ENCODE measurements at regions not wholly inside any gene's neighbourhood (a gene's known extent, or its start where the extent isn't known, plus 50 kb on each side); places are given as distances from the start of the nearest gene placed in this dataset.
A peak's percentile ranks its signal among the peaks of the same experiment; 100 is the strongest.
"Not testable (repeated sequence)": the region's sequence is repeated elsewhere in the genome, so short reads cannot be mapped to it uniquely, and the experiment has no call there.

DNA sequence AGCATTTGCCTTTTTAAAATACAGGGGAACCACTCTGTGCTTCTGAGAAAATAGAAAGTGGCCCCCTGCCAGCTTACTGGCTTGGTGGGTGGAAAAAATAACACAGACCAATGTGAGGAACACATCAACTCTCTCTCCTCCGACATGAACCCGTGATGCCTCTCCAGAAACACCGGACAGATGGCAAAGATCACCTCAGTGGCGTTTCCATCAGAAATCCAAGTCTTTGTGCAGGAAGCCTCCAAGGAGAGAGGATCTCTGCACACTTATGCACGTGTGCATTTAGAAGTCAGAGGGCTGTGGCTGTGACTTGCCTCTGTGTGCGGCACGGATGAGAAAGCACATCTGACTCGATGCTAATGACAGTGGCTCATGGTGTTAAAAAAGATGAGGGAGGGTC lies 112.3 kb upstream of the KLF12 start:
- H3K27me3 Mint-ChIP-seq (ENCODE audit: insufficient read depth): peaks cover 2% of the 10 kb centered on the region
- H3K36me3 Mint-ChIP-seq (ENCODE audit: low read depth): peaks cover 12% of the 10 kb centered on the region
- no peak overlapping the region for H3K4me3 Mint-ChIP-seq
- no peak for DNase-seq (ENCODE audit: low spot score)
- intact Hi-C loops (cut with micrococcal nuclease): no loop called here
- H3K27ac Mint-ChIP-seq: no peak overlapping the region
- H3K9me3 Mint-ChIP-seq: peaks cover 30% of the 10 kb centered on the region
- peaks cover 32% of the 10 kb centered on the region for H3K4me1 Mint-ChIP-seq (ENCODE audit: low read depth)

GRCh38 chr13:74243637-74244526 lies 109.7 kb upstream of the KLF12 start:
- peaks cover 2% of the 10 kb centered on the region for H3K27me3 Mint-ChIP-seq (ENCODE audit: insufficient read depth)
- DNase-seq (ENCODE audit: low spot score): no peak
- H3K4me1 Mint-ChIP-seq (ENCODE audit: low read depth): peaks cover 32% of the 10 kb centered on the region
- H3K27ac Mint-ChIP-seq: peak overlapping the region; percentile 82
- H3K36me3 Mint-ChIP-seq (ENCODE audit: low read depth): peaks cover 12% of the 10 kb centered on the region
- peaks cover 26% of the 10 kb centered on the region for H3K9me3 Mint-ChIP-seq
- H3K4me3 Mint-ChIP-seq: peak overlapping the region; percentile 60
- intact Hi-C loops (cut with micrococcal nuclease): loop anchor here (1.0 to 5.0 kb wide), 9 partner anchors 8 to 1246 kb away; no protein-coding TSS in a partner anchor

DNA sequence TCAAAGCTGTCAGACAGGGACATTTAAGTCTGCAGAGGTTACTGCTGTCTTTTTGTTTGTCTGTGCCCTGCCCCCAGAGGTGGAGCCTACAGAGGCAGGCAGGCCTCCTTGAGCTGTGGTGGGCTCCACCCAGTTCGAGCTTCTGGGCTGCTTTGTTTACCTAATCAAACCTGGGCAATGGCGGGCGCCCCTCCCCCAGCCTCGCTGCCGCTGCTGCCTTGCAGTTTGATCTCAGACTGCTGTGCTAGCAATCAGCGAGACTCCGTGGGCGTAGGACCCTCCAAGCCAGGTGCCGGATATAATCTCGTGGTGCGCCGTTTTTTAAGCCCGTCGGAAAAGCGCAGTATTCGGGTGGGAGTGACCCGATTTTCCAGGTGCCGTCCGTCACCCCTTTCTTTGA lies 107.1 kb upstream of the KLF12 start:
- not testable (repeated sequence) for H3K27me3 Mint-ChIP-seq (ENCODE audit: insufficient read depth); DNase-seq (ENCODE audit: low spot score); H3K27ac Mint-ChIP-seq; H3K4me3 Mint-ChIP-seq; H3K36me3 Mint-ChIP-seq (ENCODE audit: low read depth)
- peaks cover 22% of the 10 kb centered on the region for H3K9me3 Mint-ChIP-seq
- H3K4me1 Mint-ChIP-seq (ENCODE audit: low read depth): peaks cover 32% of the 10 kb centered on the region
- intact Hi-C loops (cut with micrococcal nuclease): loop anchor here (5.0 kb wide), 3 partner anchors 179 to 1086 kb away; no protein-coding TSS in a partner anchor

DNA sequence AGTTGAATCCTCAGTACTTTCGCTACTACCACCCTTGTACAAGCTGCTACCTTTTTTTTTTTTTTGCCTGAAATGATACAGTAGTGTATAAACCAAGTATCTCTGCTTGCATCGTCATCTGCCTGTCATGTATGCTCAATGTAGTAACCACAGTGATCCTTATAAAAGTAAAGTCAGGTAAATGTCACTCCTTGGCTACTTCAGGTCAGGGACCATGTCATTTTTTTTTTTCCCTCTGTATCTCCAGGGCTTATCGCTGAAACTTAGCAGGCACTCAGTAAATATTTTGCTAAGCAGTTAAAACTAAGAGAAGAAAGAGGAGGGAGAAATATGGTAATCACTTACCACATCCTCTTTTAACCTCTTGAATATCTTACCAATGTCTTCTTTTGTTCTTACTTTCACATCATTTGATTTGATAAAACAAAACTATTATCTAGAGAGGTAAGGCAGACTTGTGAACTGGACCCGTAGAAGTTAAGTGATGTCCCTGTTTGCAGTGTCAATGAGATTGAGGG lies 96.8 kb upstream of the KLF12 start:
- DNase-seq (ENCODE audit: low spot score): no peak
- intact Hi-C loops (cut with micrococcal nuclease): loop anchor here (1.0 to 5.0 kb wide), 2 partner anchors 12 to 464 kb away; no protein-coding TSS in a partner anchor
- peak overlapping the region; percentile 31 for H3K4me3 Mint-ChIP-seq
- H3K27ac Mint-ChIP-seq: peak overlapping the region; percentile 45
- no peaks in the 10 kb centered on the region for H3K27me3 Mint-ChIP-seq (ENCODE audit: insufficient read depth)
- peaks cover 20% of the 10 kb centered on the region for H3K9me3 Mint-ChIP-seq
- peaks cover 21% of the 10 kb centered on the region for H3K4me1 Mint-ChIP-seq (ENCODE audit: low read depth)
- peaks cover 6% of the 10 kb centered on the region for H3K36me3 Mint-ChIP-seq (ENCODE audit: low read depth)

DNA sequence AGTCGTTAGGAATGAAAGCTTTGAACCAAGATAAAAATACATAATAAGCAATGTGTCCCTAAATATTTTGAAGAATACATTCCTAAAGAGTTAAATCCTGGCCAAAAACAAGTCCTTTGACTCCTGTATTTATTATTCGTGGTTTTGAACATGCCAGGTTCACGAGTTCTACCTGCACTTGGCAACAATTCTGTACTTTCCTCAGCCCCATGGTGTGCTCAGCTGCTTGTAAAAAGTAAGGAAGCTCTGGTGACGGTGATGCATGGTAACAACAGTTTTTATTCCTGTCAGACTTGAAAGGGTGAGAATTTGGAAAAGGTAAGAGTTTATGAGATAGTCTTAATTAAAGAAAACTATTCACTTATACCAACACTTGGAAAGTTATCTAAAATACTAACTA lies 95.0 kb upstream of the KLF12 start:
- Mint-ChIP-seq H3K4me1 (ENCODE audit: low read depth) (peaks cover 21% of the 10 kb centered on the region), H3K27ac (no peak overlapping the region), H3K36me3 (ENCODE audit: low read depth) (peaks cover 6% of the 10 kb centered on the region), H3K9me3 (peaks cover 20% of the 10 kb centered on the region), H3K4me3 (no peak overlapping the region), H3K27me3 (ENCODE audit: insufficient read depth) (no peaks in the 10 kb centered on the region)
- no peak for DNase-seq (ENCODE audit: low spot score)
- intact Hi-C loops (cut with micrococcal nuclease): no loop called here

DNA sequence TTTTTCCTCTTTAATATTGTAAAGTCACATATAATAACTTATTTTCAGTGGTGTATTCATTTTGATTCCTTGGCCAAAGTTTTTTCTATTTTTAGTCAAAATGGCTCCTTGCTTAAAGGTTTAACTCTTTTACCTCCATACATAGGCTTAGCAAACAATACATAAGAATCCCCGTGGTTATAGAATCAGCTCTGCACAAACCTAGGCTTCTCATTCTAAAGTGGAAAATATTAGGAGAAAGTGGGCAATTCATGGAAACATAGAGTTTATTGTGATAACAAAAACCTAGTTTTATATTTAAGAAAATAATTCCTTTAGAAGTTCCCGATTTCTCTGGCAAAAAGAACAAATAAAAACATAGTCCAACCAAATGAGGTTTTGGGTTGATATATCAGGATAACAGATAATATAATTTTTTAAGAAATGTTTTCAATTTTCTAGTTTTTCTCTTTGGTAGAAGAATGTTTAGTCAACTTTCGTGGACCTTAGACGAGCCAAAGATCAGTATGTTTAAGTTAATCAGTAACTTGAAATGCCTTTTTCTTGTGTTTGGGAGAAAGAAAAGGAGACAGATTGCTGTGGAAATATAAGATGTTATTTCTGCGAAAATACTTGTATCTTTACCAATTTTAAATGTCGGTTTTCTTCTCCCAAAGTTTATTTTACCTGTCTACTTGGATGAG lies 93.4 kb upstream of the KLF12 start:
- H3K27me3 Mint-ChIP-seq (ENCODE audit: insufficient read depth): no peaks in the 10 kb centered on the region
- H3K4me1 Mint-ChIP-seq (ENCODE audit: low read depth): peaks cover 21% of the 10 kb centered on the region
- peaks cover 20% of the 10 kb centered on the region for H3K9me3 Mint-ChIP-seq
- intact Hi-C loops (cut with micrococcal nuclease): no loop called here
- no peak for DNase-seq (ENCODE audit: low spot score)
- H3K27ac Mint-ChIP-seq: no peak overlapping the region
- no peak overlapping the region for H3K4me3 Mint-ChIP-seq
- peaks cover 6% of the 10 kb centered on the region for H3K36me3 Mint-ChIP-seq (ENCODE audit: low read depth)

- no peak overlapping the region for H3K27ac Mint-ChIP-seq
- H3K4me1 Mint-ChIP-seq (ENCODE audit: low read depth): peaks cover 15% of the 10 kb centered on the region
- intact Hi-C loops (cut with micrococcal nuclease): no loop called here
- DNase-seq (ENCODE audit: low spot score): no peak
- H3K9me3 Mint-ChIP-seq: peaks cover 20% of the 10 kb centered on the region
- H3K36me3 Mint-ChIP-seq (ENCODE audit: low read depth): peaks cover 6% of the 10 kb centered on the region
- no peak overlapping the region for H3K4me3 Mint-ChIP-seq
- H3K27me3 Mint-ChIP-seq (ENCODE audit: insufficient read depth): no peaks in the 10 kb centered on the region
Observed at GRCh38 chr13:74226791-74227475, 92.7 kb upstream of the KLF12 start.

DNA sequence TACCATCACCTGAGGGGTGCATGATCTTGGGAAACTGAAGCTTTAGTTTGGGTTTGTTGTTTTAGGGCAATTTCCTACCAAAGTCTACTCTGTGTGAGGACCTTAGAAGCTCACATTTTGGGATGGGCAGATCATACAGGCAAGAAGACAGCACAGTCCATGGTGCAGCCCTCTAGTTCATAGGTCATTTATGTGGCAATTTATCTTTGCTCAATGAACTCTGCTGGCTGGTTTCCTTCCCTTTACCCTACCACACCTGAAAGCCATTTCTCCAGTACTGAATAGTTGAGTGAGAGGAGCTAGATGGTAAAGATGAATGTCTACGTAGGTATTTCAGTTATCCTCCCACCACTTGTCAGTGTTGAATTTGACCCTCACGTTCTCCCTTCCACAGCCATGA lies 87.5 kb upstream of the KLF12 start:
- Mint-ChIP-seq H3K9me3 (no peaks in the 10 kb centered on the region), H3K4me3 (no peak overlapping the region), H3K36me3 (ENCODE audit: low read depth) (no peaks in the 10 kb centered on the region), H3K4me1 (ENCODE audit: low read depth) (no peaks in the 10 kb centered on the region), H3K27me3 (ENCODE audit: insufficient read depth) (peaks cover 5% of the 10 kb centered on the region), H3K27ac (no peak overlapping the region)
- no peak for DNase-seq (ENCODE audit: low spot score)
- intact Hi-C loops (cut with micrococcal nuclease): no loop called here

- DNase-seq (ENCODE audit: low spot score): no peak
- Mint-ChIP-seq H3K27ac (no peak overlapping the region), H3K27me3 (ENCODE audit: insufficient read depth) (peaks cover 14% of the 10 kb centered on the region), H3K9me3 (no peaks in the 10 kb centered on the region), H3K4me1 (ENCODE audit: low read depth) (no peaks in the 10 kb centered on the region), H3K4me3 (no peak overlapping the region), H3K36me3 (ENCODE audit: low read depth) (no peaks in the 10 kb centered on the region)
- intact Hi-C loops (cut with micrococcal nuclease): no loop called here
Observed at GRCh38 chr13:74219566-74219965, 85.4 kb upstream of the KLF12 start.

GRCh38 chr13:74218291-74218690 lies 84.1 kb upstream of the KLF12 start:
- H3K27me3 Mint-ChIP-seq (ENCODE audit: insufficient read depth): peaks cover 16% of the 10 kb centered on the region
- H3K9me3 Mint-ChIP-seq: no peaks in the 10 kb centered on the region
- intact Hi-C loops (cut with micrococcal nuclease): no loop called here
- H3K27ac Mint-ChIP-seq: no peak overlapping the region
- no peak overlapping the region for H3K4me3 Mint-ChIP-seq
- DNase-seq (ENCODE audit: low spot score): no peak
- no peaks in the 10 kb centered on the region for H3K4me1 Mint-ChIP-seq (ENCODE audit: low read depth)
- H3K36me3 Mint-ChIP-seq (ENCODE audit: low read depth): no peaks in the 10 kb centered on the region

DNA sequence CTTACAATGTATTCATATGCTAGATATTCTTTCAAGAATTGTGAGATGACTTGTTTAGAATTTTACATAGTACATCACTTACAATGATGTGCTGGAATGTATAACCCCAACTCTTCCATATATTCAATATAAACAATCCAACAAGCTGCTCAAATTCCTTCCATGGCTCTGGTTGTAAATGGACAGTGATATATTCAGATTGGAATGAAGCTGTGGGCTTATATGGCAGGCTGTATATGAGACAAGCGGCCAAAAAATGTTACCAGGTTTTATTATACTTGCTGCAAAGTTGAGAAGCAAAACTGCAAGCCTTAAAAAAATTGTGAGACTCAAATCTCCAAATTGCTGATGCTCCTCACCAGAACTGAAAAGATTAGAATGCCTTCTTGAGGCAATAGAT lies 83.6 kb upstream of the KLF12 start:
- H3K4me3 Mint-ChIP-seq: no peak overlapping the region
- H3K27me3 Mint-ChIP-seq (ENCODE audit: insufficient read depth): peaks cover 16% of the 10 kb centered on the region
- no peaks in the 10 kb centered on the region for H3K9me3 Mint-ChIP-seq
- no peaks in the 10 kb centered on the region for H3K4me1 Mint-ChIP-seq (ENCODE audit: low read depth)
- intact Hi-C loops (cut with micrococcal nuclease): no loop called here
- no peak overlapping the region for H3K27ac Mint-ChIP-seq
- DNase-seq (ENCODE audit: low spot score): no peak
- H3K36me3 Mint-ChIP-seq (ENCODE audit: low read depth): no peaks in the 10 kb centered on the region

GRCh38 chr13:74215420-74215819 lies 81.2 kb upstream of the KLF12 start:
- Mint-ChIP-seq H3K36me3 (ENCODE audit: low read depth) (no peaks in the 10 kb centered on the region), H3K27ac (no peak overlapping the region), H3K9me3 (no peaks in the 10 kb centered on the region), H3K4me1 (ENCODE audit: low read depth) (no peaks in the 10 kb centered on the region), H3K4me3 (no peak overlapping the region), H3K27me3 (ENCODE audit: insufficient read depth) (peaks cover 14% of the 10 kb centered on the region)
- no peak for DNase-seq (ENCODE audit: low spot score)
- intact Hi-C loops (cut with micrococcal nuclease): no loop called here
